Activated CD4-positive, alpha-beta memory T cell treated with anti-CD3 and anti-CD28 coated beads for 36 hours (primary cell): ENCODE measurements at regions not wholly inside any gene's neighbourhood (a gene's known extent, or its start where the extent isn't known, plus 50 kb on each side); places are given as distances from the start of the nearest gene placed in this dataset.

ENCODE experiments used
- CTCF ChIA-PET: fragments of 350-600 bp; sonication (Branson Sonifier 250); formaldehyde crosslinking; loops from one replicate; lab custom pipeline; 2021; ENCODE audit warnings: antibody characterized with exemption, inconsistent platforms; lab: Charles Lee
- POLR2A ChIA-PET: fragments of 350-600 bp; sonication (Branson Sonifier 250); formaldehyde crosslinking; loops from one replicate; lab custom pipeline; 2021; ENCODE audit warnings: antibody characterized with exemption; lab: Charles Lee
- DNase-seq: peaks from one replicate; pipeline ENCODE4 v3.0.0-alpha.2; 2020
- H3K27ac Mint-ChIP-seq: one replicate; pipeline ENCODE4 v1.8.0; 2021; ENCODE audit warnings: mixed read lengths
- H3K27me3 Mint-ChIP-seq: one replicate; pipeline ENCODE4 v1.8.0; 2021; ENCODE audit warnings: mixed read lengths
- H3K36me3 Mint-ChIP-seq: one replicate; pipeline ENCODE4 v1.8.0; 2021; ENCODE audit warnings: mixed read lengths
- H3K4me1 Mint-ChIP-seq: one replicate; pipeline ENCODE4 v1.8.0; 2021; ENCODE audit warnings: low read depth, mixed read lengths
- H3K4me3 Mint-ChIP-seq: one replicate; pipeline ENCODE4 v1.8.0; 2021; ENCODE audit warnings: mild to moderate bottlenecking, mixed read lengths
- H3K9me3 Mint-ChIP-seq: one replicate; pipeline ENCODE4 v1.8.0; 2021; ENCODE audit warnings: mixed read lengths
- intact Hi-C: fragments of 100-400 bp; cut with micrococcal nuclease; formaldehyde crosslinking; loops from one replicate; pipeline ENCODE4 v1.15.1; 2023

GRCh38 chr1:11338284-11338924 is 65.4 kb downstream of the UBIAD1 start:
- Mint-ChIP-seq H3K4me1 (peaks cover 5% of the 10 kb centered on the region), H3K9me3 (no peaks in the 10 kb centered on the region), H3K27me3 (peaks cover 17% of the 10 kb centered on the region), H3K4me3 (no peak overlapping the region), H3K36me3 (no peaks in the 10 kb centered on the region), H3K27ac (no peak overlapping the region)
- intact Hi-C loops: no loop called here
- no peak for DNase-seq
- ChIA-PET CTCF (interaction anchor here (0.6 to 1.2 kb wide), 7 partner anchors 16 to 381 kb away, joined by 3 read pairs; no protein-coding TSS in a partner anchor), POLR2A (no interaction called here)

- POLR2A ChIA-PET: no interaction called here
- H3K36me3 Mint-ChIP-seq: no peaks in the 10 kb centered on the region
- intact Hi-C loops: no loop called here
- CTCF ChIA-PET: interaction anchor here (1.3 to 1.9 kb wide), 3 partner anchors 302 to 306 kb away, joined by 3 to 8 read pairs (median 4); no protein-coding TSS in a partner anchor
- no peaks in the 10 kb centered on the region for H3K9me3 Mint-ChIP-seq
- H3K4me3 Mint-ChIP-seq: no peak overlapping the region
- H3K27me3 Mint-ChIP-seq: peaks cover 17% of the 10 kb centered on the region
- peaks cover 5% of the 10 kb centered on the region for H3K4me1 Mint-ChIP-seq
- no peak for DNase-seq
- H3K27ac Mint-ChIP-seq: no peak overlapping the region
Measured at GRCh38 chr1:11339346-11340232, 66.6 kb downstream of the UBIAD1 start.

- H3K27ac Mint-ChIP-seq: no peak overlapping the region
- DNase-seq: no peak
- H3K36me3 Mint-ChIP-seq: no peaks in the 10 kb centered on the region
- peaks cover 17% of the 10 kb centered on the region for H3K27me3 Mint-ChIP-seq
- CTCF ChIA-PET: interaction anchor here (0.5 to 1.9 kb wide), 4 partner anchors 168 to 305 kb away, joined by 3 to 8 read pairs (median 4); no protein-coding TSS in a partner anchor
- intact Hi-C loops: no loop called here
- peaks cover 5% of the 10 kb centered on the region for H3K4me1 Mint-ChIP-seq
- POLR2A ChIA-PET: no interaction called here
- H3K9me3 Mint-ChIP-seq: no peaks in the 10 kb centered on the region
- H3K4me3 Mint-ChIP-seq: no peak overlapping the region
Measured at GRCh38 chr1:11340233-11340632, 67.2 kb downstream of the UBIAD1 start.

GRCh38 chr1:11341901-11342552 is 69.0 kb downstream of the UBIAD1 start:
- no peaks in the 10 kb centered on the region for H3K36me3 Mint-ChIP-seq
- intact Hi-C loops: no loop called here
- POLR2A ChIA-PET: no interaction called here
- H3K9me3 Mint-ChIP-seq: no peaks in the 10 kb centered on the region
- CTCF ChIA-PET: interaction anchor here (0.6 to 1.4 kb wide), 3 partner anchors 22 to 305 kb away, joined by 3 read pairs; no protein-coding TSS in a partner anchor
- peaks cover 5% of the 10 kb centered on the region for H3K4me1 Mint-ChIP-seq
- no peak for DNase-seq
- H3K4me3 Mint-ChIP-seq: no peak overlapping the region
- H3K27ac Mint-ChIP-seq: no peak overlapping the region
- H3K27me3 Mint-ChIP-seq: peaks cover 17% of the 10 kb centered on the region

- no peak for DNase-seq
- no peaks in the 10 kb centered on the region for H3K9me3 Mint-ChIP-seq
- no peak overlapping the region for H3K4me3 Mint-ChIP-seq
- H3K27me3 Mint-ChIP-seq: peaks cover 15% of the 10 kb centered on the region
- H3K27ac Mint-ChIP-seq: no peak overlapping the region
- POLR2A ChIA-PET: no interaction called here
- H3K36me3 Mint-ChIP-seq: no peaks in the 10 kb centered on the region
- intact Hi-C loops: no loop called here
- CTCF ChIA-PET: interaction anchor here (1.3 to 1.4 kb wide), 2 partner anchors 21 to 305 kb away, joined by 3 read pairs; no protein-coding TSS in a partner anchor
- H3K4me1 Mint-ChIP-seq: peaks cover 3% of the 10 kb centered on the region
Measured at GRCh38 chr1:11342621-11343032, 69.6 kb downstream of the UBIAD1 start.

GRCh38 chr1:11345971-11346715 is 73.1 kb downstream of the UBIAD1 start:
- Mint-ChIP-seq H3K4me3 (no peak overlapping the region), H3K27ac (no peak overlapping the region), H3K36me3 (no peaks in the 10 kb centered on the region), H3K4me1 (peaks cover 3% of the 10 kb centered on the region), H3K9me3 (peaks cover 14% of the 10 kb centered on the region), H3K27me3 (peaks cover 1% of the 10 kb centered on the region)
- ChIA-PET POLR2A (no interaction called here), CTCF (no interaction called here)
- DNase-seq: no peak
- intact Hi-C loops: no loop called here

GRCh38 chr1:11350265-11350664 is 77.3 kb downstream of the UBIAD1 start:
- intact Hi-C loops: no loop called here
- CTCF ChIA-PET: interaction anchor here (1.4 kb wide), 1 partner anchor 14 kb away, joined by 3 read pairs; no protein-coding TSS in a partner anchor
- H3K36me3 Mint-ChIP-seq: no peaks in the 10 kb centered on the region
- H3K27ac Mint-ChIP-seq: no peak overlapping the region
- no peak overlapping the region for H3K4me3 Mint-ChIP-seq
- peaks cover 8% of the 10 kb centered on the region for H3K27me3 Mint-ChIP-seq
- peaks cover 3% of the 10 kb centered on the region for H3K4me1 Mint-ChIP-seq
- peaks cover 22% of the 10 kb centered on the region for H3K9me3 Mint-ChIP-seq
- POLR2A ChIA-PET: no interaction called here
- no peak for DNase-seq

GRCh38 chr1:11352058-11352715 is 79.2 kb downstream of the UBIAD1 start:
- ChIA-PET POLR2A (no interaction called here), CTCF (interaction anchor here (1.1 to 1.4 kb wide), 2 partner anchors 12 to 293 kb away, joined by 3 to 7 read pairs; no protein-coding TSS in a partner anchor)
- peaks cover 8% of the 10 kb centered on the region for H3K27me3 Mint-ChIP-seq
- no peak for DNase-seq
- H3K9me3 Mint-ChIP-seq: peaks cover 22% of the 10 kb centered on the region
- H3K36me3 Mint-ChIP-seq: no peaks in the 10 kb centered on the region
- peaks cover 3% of the 10 kb centered on the region for H3K4me1 Mint-ChIP-seq
- no peak overlapping the region for H3K27ac Mint-ChIP-seq
- no peak overlapping the region for H3K4me3 Mint-ChIP-seq
- intact Hi-C loops: no loop called here

- no peak for DNase-seq
Measured at GRCh38 chr1:11352816-11353799, 80.1 kb downstream of the UBIAD1 start.

GRCh38 chr1:11354893-11355553 is 82.0 kb downstream of the UBIAD1 start:
- peaks cover 12% of the 10 kb centered on the region for H3K9me3 Mint-ChIP-seq
- H3K27me3 Mint-ChIP-seq: peaks cover 10% of the 10 kb centered on the region
- H3K27ac Mint-ChIP-seq: no peak overlapping the region
- no peaks in the 10 kb centered on the region for H3K36me3 Mint-ChIP-seq
- intact Hi-C loops: no loop called here
- ChIA-PET POLR2A (no interaction called here), CTCF (no interaction called here)
- no peak overlapping the region for H3K4me3 Mint-ChIP-seq
- H3K4me1 Mint-ChIP-seq: peaks cover 3% of the 10 kb centered on the region
- DNase-seq: no peak

More at GRCh38 chr1:11352816-11353799, 80.1 kb downstream of the UBIAD1 start:
- Mint-ChIP-seq H3K4me3 (no peak overlapping the region), H3K4me1 (peaks cover 3% of the 10 kb centered on the region), H3K27me3 (peaks cover 8% of the 10 kb centered on the region), H3K27ac (no peak overlapping the region), H3K36me3 (no peaks in the 10 kb centered on the region), H3K9me3 (peaks cover 22% of the 10 kb centered on the region)
- intact Hi-C loops: no loop called here
- POLR2A ChIA-PET: no interaction called here
- CTCF ChIA-PET: interaction anchor here (1.1 to 1.4 kb wide), 2 partner anchors 11 to 292 kb away, joined by 3 to 7 read pairs; no protein-coding TSS in a partner anchor
